HCEC 1CT (cell line): ENCODE measurements at regions not wholly inside any gene's neighbourhood (a gene's known extent, or its start where the extent isn't known, plus 50 kb on each side); places are given as distances from the start of the nearest gene placed in this dataset.
"Not testable (repeated sequence)": the region's sequence is repeated elsewhere in the genome, so short reads cannot be mapped to it uniquely, and the experiment has no call there.

Experiments used
- DNase-seq: peaks from one replicate; pipeline ENCODE4 v3.0.0-alpha.2; 2017

DNA sequence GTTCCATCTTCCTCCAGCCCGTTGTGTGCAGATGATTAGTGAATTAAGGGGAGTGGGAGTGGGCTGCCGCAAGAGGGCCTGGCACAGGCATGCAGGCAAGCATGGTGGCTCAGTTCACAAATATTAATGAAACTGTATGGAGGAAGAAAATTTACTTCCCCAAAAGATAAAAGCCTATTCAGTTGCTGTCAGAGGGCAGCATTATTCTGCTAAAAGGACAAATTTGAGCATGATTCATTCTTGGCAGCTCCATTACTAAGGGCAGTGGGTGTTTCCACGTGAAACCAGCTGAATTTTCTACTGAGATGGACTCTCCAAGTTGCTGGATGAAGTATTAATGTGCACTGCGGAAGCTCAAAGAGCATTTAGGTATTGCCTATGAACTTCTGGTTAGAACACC lies 90.9 kb upstream of the WDR11 start:
- DNase-seq: no peak

DNA sequence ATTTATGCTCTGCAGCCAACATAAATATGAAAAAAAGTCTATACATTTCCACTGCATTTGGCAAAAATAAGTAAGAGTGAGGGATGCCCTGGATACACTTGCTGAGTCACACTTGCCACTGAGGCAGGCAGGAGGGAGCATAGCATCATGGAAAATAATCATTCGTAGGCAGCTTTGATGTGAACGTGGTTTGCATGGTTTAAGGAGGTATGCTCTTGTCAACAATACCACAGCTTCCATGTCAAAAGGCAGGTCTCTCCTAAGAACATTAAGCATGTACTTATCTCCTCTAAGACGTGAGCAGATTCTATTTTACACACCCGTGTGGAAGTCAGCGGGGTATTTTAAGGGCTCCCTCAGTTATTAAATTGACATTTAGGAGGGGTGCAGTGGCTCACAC lies 89.2 kb upstream of the WDR11 start:
- DNase-seq: no peak

DNA sequence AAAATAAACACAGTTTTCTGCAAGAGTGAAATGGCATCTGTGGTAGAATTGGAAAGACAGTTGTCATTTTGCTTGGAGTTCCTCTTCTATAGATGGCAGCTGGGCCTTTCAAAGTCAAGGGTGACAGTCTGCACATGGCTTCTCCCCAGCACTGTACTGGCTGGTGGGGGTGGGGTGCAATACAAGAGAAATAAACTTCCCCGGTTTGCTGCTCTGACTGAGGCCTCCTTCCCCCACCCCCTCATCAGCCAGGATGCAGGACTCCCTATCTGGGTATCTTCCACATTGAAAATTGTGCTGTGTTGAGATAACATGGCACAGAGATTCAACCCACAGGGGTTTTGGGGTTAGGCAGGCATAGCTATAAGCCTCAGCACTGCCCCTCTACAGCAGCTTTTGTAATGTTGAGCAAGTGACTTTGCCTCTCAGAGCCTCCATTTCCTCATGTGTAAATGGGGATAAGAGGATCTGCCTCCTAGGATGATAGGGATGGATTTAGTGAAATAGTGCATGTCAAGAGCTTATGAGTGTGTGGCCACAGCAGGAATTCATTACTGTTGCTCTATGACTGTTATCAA lies 85.8 kb upstream of the WDR11 start:
- DNase-seq: no peak

DNA sequence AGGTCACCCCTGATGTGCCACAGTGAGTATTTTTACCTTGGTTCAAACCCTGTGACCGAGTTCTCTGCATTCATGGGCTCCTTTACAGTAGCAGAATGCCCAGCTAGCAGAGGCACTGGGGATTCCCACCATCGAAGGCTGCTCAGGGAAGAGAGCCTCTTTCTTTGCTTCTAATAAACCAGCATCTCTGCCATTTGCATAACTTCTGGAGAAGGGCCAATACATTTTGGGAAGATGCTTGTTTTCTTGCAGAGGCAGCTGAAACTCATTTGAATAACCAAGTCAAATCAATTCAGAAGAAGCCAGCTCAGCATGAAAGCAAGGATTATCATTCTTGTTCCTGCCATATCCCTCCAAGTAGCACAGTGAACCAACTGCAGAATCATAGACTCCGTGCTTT lies 82.9 kb upstream of the WDR11 start:
- DNase-seq: no peak

DNA sequence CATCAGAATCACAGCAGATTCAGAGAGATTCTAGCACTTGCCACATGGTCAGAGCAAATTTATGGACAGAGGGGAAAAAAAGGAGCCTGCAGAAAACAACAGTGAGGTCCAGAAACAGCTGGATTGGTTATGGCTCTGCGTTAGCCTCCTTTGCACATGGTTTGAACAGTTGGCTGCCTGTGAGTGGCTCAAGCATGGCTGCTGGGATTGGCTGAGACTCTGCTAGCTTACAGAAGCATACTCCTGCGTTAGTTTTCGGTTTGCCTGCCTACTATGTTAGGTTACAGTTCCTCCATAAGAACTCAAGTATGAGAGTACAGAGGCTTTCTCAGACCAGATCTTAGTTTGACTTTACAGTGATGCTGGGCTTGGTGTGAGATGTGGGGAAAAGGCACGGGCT lies 80.7 kb upstream of the WDR11 start:
- no peak for DNase-seq

DNA sequence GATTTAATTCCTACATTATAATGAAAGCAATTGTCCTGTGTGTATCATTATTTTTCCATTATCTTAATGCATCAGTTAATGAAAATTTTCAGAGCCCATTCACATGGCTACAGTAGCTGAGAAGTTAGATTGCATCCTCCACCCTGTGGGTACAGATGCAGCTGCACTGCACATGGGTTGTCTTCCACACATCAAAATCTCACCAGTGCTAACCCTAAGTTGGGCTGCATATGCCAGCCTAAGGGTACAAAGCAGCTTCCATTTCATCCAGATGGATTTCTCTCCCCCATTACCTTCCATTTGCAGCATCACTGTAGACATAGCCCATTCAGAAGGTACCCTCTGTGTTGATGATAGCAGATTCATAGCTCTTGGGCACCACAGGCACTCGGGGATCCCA lies 74.7 kb upstream of the WDR11 start:
- no peak for DNase-seq

DNA sequence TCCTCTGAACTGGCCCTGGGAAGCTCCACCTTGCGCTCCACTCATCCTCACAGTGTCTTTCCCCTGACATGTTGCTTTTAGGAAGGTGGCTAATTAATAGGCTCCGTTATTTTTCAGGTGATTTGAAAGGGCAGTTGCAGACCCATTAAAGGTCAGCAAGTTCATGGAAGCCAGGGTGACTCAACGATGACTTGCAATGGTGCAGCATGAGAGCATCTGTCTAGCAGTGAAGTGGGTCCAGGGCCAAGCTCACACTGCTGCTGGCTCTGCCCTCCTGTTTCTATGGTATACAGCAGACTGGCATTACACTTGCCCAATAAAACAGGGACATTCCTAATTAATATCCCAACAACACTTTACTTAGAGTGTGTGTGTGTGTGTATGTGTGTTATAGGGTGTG lies 68.8 kb upstream of the WDR11 start:
- DNase-seq: no peak

DNA sequence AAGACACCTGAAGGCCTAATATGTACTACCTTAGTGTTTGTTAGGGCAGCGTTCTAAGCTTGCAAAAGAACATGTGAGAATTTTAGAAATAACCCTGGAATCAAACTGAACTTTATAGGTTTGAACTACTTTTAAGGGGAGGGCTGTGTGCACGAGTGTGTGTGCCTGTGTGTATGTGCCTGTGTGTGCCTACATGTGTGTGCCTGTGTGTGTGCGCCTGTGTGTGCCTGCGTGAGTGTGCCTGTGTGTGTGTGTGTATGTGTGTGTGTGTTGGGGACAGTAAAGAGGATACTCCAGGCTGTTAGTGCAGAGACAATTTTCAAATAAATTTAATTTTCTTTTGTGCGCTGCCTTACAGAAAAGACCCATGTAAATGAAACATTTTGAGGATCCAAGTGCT lies 68.1 kb upstream of the WDR11 start:
- no peak for DNase-seq

DNA sequence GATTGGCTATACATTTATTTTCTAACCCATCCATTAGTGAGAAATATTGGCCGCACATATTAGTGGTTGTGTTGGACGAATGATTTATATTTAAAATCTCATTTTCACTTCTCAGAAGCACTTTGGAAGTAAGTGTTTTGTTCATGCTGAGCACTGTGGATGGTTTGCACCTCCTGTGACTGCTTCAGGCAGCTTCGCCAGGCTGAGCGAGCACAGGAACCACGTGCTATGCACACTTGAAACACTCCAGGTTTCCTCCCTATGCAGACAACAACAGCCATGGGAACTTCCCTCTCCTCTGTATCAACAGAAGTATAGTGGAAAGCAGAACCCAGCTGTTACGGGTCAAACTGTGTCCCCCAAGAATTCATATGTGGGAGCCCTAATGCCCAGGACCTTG lies 67.3 kb upstream of the WDR11 start:
- DNase-seq: no peak

DNA sequence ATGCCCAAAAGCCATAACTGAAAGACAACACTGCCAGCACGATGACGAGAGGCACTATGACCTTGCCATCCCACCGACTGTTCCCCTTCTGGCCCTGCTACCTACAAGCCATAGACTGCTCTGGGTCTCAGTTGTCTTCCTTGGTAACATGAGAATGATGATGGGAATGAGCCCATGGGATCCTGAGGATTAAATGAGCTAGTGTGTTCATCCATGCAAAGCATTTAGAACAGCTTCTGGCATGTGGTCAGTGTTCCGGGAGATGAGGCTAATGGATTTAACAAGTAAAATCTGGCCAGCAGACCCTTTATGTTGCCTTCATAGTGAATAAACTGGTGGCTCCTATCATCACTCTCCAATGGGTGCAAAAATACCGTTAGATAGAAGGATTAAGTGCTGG lies 62.4 kb upstream of the WDR11 start:
- DNase-seq: no peak

DNA sequence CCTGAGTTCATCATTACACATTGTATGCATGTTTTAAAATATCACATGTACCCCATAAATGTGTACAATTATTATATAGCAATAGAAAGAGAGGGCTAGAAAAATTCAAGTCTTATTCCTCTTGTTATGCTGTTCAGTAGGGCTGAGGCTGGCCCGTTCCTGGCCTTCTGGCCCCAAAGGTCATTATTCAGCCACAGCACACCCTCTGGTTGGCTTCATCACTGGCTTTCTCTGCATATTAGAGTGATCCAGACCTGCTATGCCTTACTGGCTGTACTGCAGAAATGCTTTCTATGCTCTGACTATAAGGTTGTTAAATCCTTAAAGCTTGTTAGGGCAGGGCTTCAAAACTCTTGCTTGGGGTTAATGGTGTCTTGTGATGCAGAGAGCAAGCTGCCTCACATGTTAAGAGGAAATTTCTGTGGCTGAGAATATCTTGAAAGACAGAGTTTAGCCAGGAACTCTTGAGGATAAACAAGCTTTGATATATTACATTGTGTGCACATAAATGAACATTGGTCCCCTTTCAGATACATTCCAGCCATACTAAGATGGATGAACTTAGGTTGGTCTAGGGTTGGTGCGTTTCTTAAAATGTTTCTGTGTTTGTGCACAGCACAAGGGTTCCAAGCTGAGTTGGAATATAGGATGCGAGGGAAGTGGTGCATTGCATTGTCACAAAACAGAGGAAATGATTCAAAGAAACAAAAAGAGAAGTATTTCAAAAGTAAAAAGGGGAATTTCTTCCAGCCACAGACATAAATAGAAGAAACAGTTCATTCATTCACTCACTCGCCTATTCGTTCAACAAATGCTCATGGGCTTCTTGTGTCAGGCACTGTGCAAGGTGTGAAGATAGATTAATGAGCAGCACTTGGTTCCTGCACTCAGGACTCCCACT lies 61.6 kb upstream of the WDR11 start:
- DNase-seq: no peak

DNA sequence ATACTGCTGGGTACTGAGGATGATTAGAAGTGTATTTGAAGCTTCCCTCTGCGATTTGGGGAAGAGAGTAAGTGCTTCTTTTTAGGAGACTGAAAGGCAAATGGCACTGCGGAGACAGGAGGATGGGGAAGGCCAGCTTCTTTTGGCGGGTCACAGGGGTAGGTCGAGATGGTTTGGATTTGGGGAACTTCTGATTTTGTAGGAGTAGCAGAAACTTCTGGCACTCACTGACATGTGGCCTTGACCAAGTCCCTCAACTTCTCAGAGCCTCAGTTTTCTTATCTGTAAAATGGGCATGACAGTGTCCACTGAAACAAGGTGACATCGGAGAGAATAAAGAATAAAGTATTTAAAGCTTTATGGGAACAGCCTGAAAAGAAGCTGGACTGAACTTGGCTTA lies 59.8 kb upstream of the WDR11 start:
- DNase-seq: no peak

DNA sequence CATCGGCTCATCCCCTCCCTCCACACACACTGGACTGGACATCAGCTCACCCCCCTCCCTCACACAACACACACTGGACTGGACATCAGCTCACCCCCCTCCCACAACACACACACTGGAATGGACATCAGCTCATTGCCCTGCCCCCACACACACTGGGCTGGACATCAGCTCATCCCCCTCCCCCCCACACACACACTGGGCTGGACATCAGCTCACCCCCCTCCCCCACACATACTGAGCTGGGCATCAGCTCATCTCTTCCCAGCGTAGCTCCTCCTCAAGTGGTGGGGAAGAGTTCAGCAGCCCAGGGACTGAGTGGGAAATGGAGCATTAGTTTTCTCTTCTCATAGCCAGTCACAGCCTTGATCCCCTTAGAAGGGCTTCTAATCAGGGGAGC lies 58.1 kb upstream of the WDR11 start:
- DNase-seq: no peak

DNA sequence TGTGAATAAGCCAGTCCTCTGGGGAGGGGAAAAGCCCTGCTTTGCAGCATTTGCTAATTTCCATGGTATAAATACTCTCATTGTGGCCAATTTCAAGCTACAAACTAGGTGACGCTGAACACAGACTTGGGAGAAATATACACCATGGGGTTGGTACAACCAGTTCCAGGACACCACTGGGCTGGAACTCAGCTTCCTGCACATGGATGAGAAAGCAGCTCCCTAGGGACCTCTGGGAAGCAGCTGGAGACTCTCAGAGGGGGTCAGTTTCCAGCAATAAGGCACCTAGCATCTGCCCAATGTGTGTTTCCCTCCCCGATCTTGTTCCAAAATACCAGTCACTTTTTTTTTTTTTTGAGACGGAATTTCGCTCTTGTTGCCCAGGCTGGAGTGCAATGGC lies 56.8 kb upstream of the WDR11 start:
- no peak for DNase-seq

DNA sequence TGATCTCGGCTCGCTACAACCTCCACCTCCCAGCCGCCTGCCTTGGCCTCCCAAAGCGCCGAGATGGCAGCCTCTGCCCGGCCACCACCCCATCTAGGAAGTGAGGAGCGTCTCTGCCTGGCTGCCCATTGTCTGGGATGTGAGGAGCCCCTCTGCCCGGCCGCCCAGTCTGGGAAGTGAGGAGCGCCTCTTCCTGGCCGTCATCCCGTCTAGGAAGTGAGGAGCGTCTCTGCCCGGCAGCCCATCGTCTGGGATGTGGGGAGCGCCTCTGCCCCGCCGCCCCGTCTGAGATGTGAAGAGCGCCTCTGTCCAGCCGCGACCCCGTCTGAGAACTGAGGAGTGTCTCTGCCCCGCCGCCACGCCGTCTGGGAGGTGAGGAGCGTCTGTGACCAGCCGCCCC lies 52.9 kb upstream of the WDR11 start:
- DNase-seq: not testable (repeated sequence)

DNA sequence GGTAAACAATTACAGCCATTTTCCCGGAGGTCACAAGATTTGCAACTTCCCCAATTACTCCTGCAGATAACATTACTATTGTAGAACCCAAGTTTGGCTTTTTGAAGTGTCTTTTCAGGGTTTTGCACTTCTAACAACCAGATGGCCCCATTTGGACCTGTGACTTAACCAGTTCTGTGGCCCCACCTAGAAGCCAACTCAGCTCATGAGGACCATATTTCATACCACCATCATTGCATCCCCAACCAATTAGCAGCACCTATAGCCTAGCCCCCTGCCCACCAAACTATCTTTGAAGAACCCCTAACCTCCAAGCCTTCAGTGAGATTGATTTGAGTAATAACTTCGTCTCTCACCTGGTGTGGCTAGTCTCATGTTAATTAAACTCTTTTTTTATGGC lies 51.3 kb upstream of the WDR11 start:
- DNase-seq: no peak

DNA sequence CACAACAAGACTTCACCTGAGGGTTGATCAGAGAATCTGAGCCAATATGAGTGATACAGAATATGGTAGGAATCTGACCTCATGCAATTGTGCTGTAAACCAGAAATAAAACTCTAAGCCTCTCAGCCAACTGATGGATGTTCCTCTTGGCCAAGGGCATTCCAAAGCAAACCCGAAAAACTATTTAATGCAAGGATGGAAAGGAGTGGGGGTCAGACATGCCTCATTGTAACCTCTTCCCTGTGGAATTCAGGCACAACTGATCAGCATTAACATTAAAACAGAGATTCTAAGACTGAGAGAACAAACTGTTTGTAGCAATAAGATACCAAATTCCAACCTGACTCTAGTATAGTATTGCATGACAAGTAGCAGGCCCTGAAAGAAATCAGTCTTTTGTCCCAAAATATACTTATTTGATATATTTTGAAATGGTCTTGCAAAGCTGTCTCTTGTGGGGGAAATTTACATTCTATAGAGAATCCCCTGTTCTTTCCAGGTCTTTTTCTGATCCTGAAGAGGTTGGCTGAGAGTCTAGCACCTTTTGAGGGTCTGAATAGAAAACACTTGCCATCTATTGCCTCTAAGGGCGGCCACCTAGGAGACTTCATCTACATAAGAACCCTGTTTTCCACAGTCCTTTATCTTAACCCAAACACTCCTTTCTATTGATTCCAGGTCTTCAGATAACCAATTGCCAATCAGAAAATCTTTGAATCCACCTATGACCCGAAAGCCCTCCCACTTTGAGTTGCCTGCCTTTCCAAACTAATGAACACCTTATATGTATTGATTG lies 50.4 kb upstream of the WDR11 start:
- no peak for DNase-seq
